ENCODE measurements at regions not wholly inside any gene's neighbourhood (a gene's known extent, or its start where the extent isn't known, plus 50 kb on each side); places are given as distances from the start of the nearest gene placed in this dataset.

GRCh38 chr1:96028071-96028470 lies 693.5 kb upstream of the PTBP2 start (continued):
- TF ChIP-seq ASH2L (IDR thresholded peaks at IDR 0.05; ENCODE audit: low read length) (no peak), NANOG (IDR thresholded peaks at IDR 0.05; ENCODE audit: insufficient read depth, low read depth, low read length, poor library complexity, severe bottlenecking) (no peak), YY1 (IDR thresholded peaks at IDR 0.05; ENCODE audit: low read depth, low read length) (no peak), SIN3A (conservative IDR thresholded peaks at IDR 0.05 in 1 of 2, IDR thresholded peaks at IDR 0.05 in 1 of 2; ENCODE audit: low read depth in 1 of 2, low read length in 2 of 2) (no peak), KDM1A (IDR thresholded peaks at IDR 0.05; ENCODE audit: borderline replicate concordance, low read length) (no peak), PHF8 (conservative IDR thresholded peaks at IDR 0.05; ENCODE audit: low read depth, low read length) (no peak), SP1 (IDR thresholded peaks at IDR 0.05; ENCODE audit: low read depth, low read length) (no peak), CHD2 (IDR thresholded peaks at IDR 0.05; ENCODE audit: low read length) (no peak)
- TF ChIP-seq, protein P1, sequence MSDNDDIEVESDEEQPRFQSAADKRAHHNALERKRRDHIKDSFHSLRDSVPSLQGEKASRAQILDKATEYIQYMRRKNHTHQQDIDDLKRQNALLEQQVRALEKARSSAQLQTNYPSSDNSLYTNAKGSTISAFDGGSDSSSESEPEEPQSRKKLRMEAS (IDR thresholded peaks at IDR 0.05): no peak

Data from H1 (cell line).